Panc1 (cell line): ENCODE measurements at regions not wholly inside any gene's neighbourhood (a gene's known extent, or its start where the extent isn't known, plus 50 kb on each side); places are given as distances from the start of the nearest gene placed in this dataset.

Experiments used
- ATAC-seq: fragments of 200-7000 bp; cut with Tn5 transposase; 2 replicates; pipeline ENCODE4 v1.9.1; 2020; ENCODE audit warnings: mild to moderate bottlenecking, moderate library complexity
- BruUV-seq: library from RNA; stranded (reverse); fragments of 400-500 nt; replicated peaks from 2 replicates; lab custom pipeline; 2021; lab: Mats Ljungman, UMichigan
- CTCF ChIA-PET: fragments of 300-600 bp; sonication (Branson Sonifier 250); formaldehyde crosslinking; loops from one replicate; lab custom pipeline; 2022; ENCODE audit warnings: antibody characterized with exemption; lab: Charles Lee
- POLR2A ChIA-PET: fragments of 300-600 bp; sonication (Branson Sonifier 250); formaldehyde crosslinking; loops from one replicate; lab custom pipeline; 2022; ENCODE audit warnings: antibody characterized with exemption; lab: Charles Lee
- DNase-seq: peaks from one replicate; pipeline ENCODE4 v3.0.0-alpha.2; 2010; ENCODE audit warnings: low read depth, low spot score
- H3K27ac ChIP-seq: 2 replicates; pipeline ENCODE4 v1.5.1; 2011; ENCODE audit warnings: mild to moderate bottlenecking, low read length, inconsistent platforms
- H3K27me3 ChIP-seq: fragments of 200-500 bp; sonication (Bioruptor generic); 2 replicates; pipeline ENCODE4 v1.6.0; 2014; ENCODE audit warnings: low read length, inconsistent platforms; ENCODE audit not compliant: control insufficient read depth, insufficient read depth
- H3K36me3 ChIP-seq: fragments of 200-500 bp; sonication (Bioruptor generic); 2 replicates; pipeline ENCODE4 v1.5.1; 2014; ENCODE audit warnings: inconsistent platforms, mild to moderate bottlenecking, low read length, moderate library complexity; ENCODE audit not compliant: control insufficient read depth, insufficient read depth
- H3K4me1 ChIP-seq: 2 replicates; pipeline ENCODE4 v1.5.1; 2011; ENCODE audit warnings: inconsistent platforms, mild to moderate bottlenecking, low read length, moderate library complexity; ENCODE audit not compliant: control insufficient read depth, insufficient read depth
- H3K4me3 ChIP-seq, 2 experiments: 2 replicates each; pipeline ENCODE4 v1.5.1; 2011 to 2012; ENCODE audit warnings: low read depth in 2 of 2, low read length in 2 of 2, mild to moderate bottlenecking in 2 of 2, inconsistent platforms in 1 of 2, moderate library complexity in 1 of 2
- H3K9me3 ChIP-seq: fragments of 200-500 bp; sonication (Bioruptor generic); 2 replicates; pipeline ENCODE4 v1.5.1; 2014; ENCODE audit warnings: low read depth, mild to moderate bottlenecking, inconsistent platforms, low read length, moderate library complexity; ENCODE audit not compliant: control insufficient read depth, insufficient read depth
- POLR2AphosphoS5 ChIP-seq: IDR thresholded peaks from 2 replicates; pipeline ENCODE4 v1.6.1; 2012; ENCODE audit warnings: mild to moderate bottlenecking, low read depth, low read length, moderate library complexity
- REST ChIP-seq, 2 experiments: IDR thresholded peaks; 2 replicates each; pipeline ENCODE4 v1.6.1; 2011 to 2012; ENCODE audit warnings: low read depth in 2 of 2, control low read depth in 1 of 2, low read length in 1 of 2, mild to moderate bottlenecking in 1 of 2, moderate library complexity in 1 of 2; ENCODE audit not compliant: insufficient read depth in 1 of 2
- SIN3A ChIP-seq: IDR thresholded peaks from 2 replicates; pipeline ENCODE4 v1.6.1; 2012; ENCODE audit warnings: low read depth, mild to moderate bottlenecking, low read length, moderate library complexity, borderline replicate concordance; ENCODE audit not compliant: insufficient read depth
- TCF7L2 ChIP-seq: IDR thresholded peaks from 2 replicates; pipeline ENCODE4 v1.6.1; 2011; ENCODE audit warnings: mild to moderate bottlenecking, low read depth, low read length, inconsistent platforms
- in situ Hi-C: cut with HindIII; loops from 2 replicates; pipeline ENCODE4 v1.10.0; 2016; ENCODE audit warnings: low sequenced_read_pairs, low pct_unique_long_range_greater_than_20kb
- intact Hi-C: fragments of 100-400 bp; cut with micrococcal nuclease; formaldehyde crosslinking; loops from one replicate; pipeline ENCODE4 v1.10.0; 2022; ENCODE audit not compliant: unreplicated experiment
- TF ChIP-seq, protein P1 (sequence below): fragments of 450-650 bp; IDR thresholded peaks from 2 replicates; pipeline ENCODE4 v1.5.1; 2017; ENCODE audit warnings: mild to moderate bottlenecking

DNA sequence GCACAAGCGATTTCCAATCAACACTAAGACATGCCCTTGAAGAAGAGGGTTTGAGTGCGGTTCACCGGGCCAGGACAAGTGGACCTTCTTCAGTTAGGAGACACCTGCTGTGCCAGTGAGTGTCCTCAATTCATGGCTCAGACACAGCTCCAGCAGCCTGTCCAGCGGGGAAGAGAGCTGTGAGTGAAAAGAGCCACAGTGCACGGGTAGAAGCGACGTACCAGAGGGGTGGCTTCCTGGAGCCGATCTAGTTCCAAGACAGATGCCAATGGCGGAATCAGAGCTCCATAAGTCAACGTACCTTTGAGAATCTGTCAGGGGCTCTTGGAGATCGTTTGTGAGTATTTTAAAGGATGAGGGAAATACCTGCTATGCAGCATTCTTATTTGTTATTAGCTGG is 119.9 kb upstream of the SALL3 start:
- CTCF ChIA-PET = interaction anchor here (0.5 kb wide), 1 partner anchor 13 kb away, joined by 8 read pairs; no protein-coding TSS in a partner anchor
- in situ Hi-C loops = no loop called here
- POLR2A ChIA-PET = no interaction called here
- intact Hi-C loops = no loop called here
- Histone ChIP-seq H3K9me3 (no peaks in the 10 kb centered on the region), H3K36me3 (no peaks in the 10 kb centered on the region), H3K27me3 (peaks cover 32% of the 10 kb centered on the region), H3K4me1 (peaks cover 4% of the 10 kb centered on the region; the same call in 1 of the 2 replicates), H3K27ac (no peak overlapping the region), H3K4me3 (no peak overlapping the region)
- no TSS peak for BruUV-seq
- TF ChIP-seq, protein P1, sequence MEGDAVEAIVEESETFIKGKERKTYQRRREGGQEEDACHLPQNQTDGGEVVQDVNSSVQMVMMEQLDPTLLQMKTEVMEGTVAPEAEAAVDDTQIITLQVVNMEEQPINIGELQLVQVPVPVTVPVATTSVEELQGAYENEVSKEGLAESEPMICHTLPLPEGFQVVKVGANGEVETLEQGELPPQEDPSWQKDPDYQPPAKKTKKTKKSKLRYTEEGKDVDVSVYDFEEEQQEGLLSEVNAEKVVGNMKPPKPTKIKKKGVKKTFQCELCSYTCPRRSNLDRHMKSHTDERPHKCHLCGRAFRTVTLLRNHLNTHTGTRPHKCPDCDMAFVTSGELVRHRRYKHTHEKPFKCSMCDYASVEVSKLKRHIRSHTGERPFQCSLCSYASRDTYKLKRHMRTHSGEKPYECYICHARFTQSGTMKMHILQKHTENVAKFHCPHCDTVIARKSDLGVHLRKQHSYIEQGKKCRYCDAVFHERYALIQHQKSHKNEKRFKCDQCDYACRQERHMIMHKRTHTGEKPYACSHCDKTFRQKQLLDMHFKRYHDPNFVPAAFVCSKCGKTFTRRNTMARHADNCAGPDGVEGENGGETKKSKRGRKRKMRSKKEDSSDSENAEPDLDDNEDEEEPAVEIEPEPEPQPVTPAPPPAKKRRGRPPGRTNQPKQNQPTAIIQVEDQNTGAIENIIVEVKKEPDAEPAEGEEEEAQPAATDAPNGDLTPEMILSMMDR = no peak
- no peak for TF ChIP-seq REST (IDR thresholded peaks at IDR 0.05; ENCODE audit: insufficient read depth in 1 of 2, low read depth in 2 of 2, low read length in 1 of 2)
- no peak for TF ChIP-seq POLR2AphosphoS5
- TF ChIP-seq SIN3A = no peak
- TF ChIP-seq TCF7L2 = no peak
- ATAC-seq (no peak), DNase-seq (no peak)

DNA sequence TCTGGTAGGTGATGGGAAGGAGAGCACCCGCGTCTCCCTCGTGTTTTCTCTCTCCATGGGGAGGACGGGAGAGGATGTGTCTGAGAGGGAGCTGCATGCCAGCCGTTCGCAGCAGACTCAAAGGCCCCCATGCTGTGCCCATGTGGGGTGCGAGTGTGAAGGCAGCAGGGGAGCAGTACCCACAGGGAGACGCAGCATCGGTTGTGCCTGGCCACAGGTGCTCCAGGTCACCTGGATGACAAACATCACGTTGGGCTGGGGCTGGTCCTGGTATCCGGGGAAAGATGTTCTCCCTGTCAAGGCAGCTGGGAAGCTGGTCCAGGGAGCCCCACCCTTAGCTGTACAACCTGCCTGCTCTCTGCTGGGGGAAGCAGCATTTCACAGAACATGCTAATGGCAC is 119.5 kb upstream of the SALL3 start:
- DNase-seq (no peak), ATAC-seq (no peak)
- Histone ChIP-seq H3K36me3 (no peaks in the 10 kb centered on the region), H3K27me3 (peaks cover 34% of the 10 kb centered on the region), H3K27ac (no peak overlapping the region), H3K9me3 (no peaks in the 10 kb centered on the region), H3K4me3 (no peak overlapping the region), H3K4me1 (peaks cover 4% of the 10 kb centered on the region; the same call in 1 of the 2 replicates)
- TF ChIP-seq SIN3A = no peak
- TF ChIP-seq TCF7L2 = no peak
- TF ChIP-seq REST (IDR thresholded peaks at IDR 0.05; ENCODE audit: insufficient read depth in 1 of 2, low read depth in 2 of 2, low read length in 1 of 2) = no peak
- no peak for TF ChIP-seq POLR2AphosphoS5
- TF ChIP-seq, protein P1 = no peak
- POLR2A ChIA-PET = no interaction called here
- CTCF ChIA-PET = no interaction called here
- no TSS peak for BruUV-seq
- intact Hi-C loops = no loop called here
- in situ Hi-C loops = no loop called here
